NCI-H748 treated with DMSO at 0.1 percent for 48 hours (cell line): ENCODE measurements at regions not wholly inside any gene's neighbourhood (a gene's known extent, or its start where the extent isn't known, plus 50 kb on each side); places are given as distances from the start of the nearest gene placed in this dataset.

Experiments
- DNase-seq: peaks from one replicate; lab custom pipeline; 2025; lab: John Stamatoyannopoulos, UW

GRCh38 chr15:89421219-89421618 is 75.2 kb downstream of the RHCG start:
- no peak for DNase-seq

GRCh38 chr15:89419370-89419984 is 76.9 kb downstream of the RHCG start:
- DNase-seq, result no peak

DNA sequence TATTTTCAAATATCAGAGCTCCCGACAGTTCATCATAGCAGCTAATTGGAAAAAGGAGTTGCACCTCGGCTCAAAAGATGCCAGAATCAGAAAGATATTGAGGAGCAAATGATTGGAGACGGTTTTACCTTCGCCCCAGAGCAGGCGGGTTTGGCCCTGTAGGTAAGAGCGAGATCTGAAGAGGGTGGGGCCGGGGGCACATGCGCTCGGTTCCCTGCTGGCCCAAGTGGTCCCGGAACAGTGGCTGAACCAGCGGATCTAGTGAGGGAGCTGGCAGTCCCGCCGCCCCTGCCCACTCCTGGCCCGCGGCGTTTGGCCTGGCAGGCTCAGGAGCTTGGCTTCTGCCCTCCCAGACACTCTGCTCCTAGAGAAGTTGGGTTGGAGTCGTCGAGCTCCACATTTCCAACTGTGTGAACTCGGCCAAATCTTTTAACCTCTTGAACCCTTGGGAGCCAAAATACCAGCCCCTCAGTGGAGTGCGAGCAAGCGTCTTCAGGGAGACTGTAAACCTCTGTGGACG is 79.1 kb downstream of the RHCG start:
- no peak for DNase-seq

GRCh38 chr15:89416339-89417183 is 79.8 kb downstream of the RHCG start:
- DNase-seq, result peak; percentile 40

- DNase-seq, result no peak
Measured at GRCh38 chr15:89414571-89414970, 79.9 kb upstream of the POLG start.

- DNase-seq, result no peak
Measured at GRCh38 chr15:89413877-89414276, 79.3 kb upstream of the POLG start.

GRCh38 chr15:89412905-89413411 is 78.3 kb upstream of the POLG start:
- DNase-seq, result no peak

- no peak for DNase-seq
Measured at GRCh38 chr15:89410039-89410435, 75.4 kb upstream of the POLG start.

GRCh38 chr15:89409184-89410038 is 74.8 kb upstream of the POLG start:
- no peak for DNase-seq

GRCh38 chr15:89408372-89409183 is 74.0 kb upstream of the POLG start:
- no peak for DNase-seq

DNA sequence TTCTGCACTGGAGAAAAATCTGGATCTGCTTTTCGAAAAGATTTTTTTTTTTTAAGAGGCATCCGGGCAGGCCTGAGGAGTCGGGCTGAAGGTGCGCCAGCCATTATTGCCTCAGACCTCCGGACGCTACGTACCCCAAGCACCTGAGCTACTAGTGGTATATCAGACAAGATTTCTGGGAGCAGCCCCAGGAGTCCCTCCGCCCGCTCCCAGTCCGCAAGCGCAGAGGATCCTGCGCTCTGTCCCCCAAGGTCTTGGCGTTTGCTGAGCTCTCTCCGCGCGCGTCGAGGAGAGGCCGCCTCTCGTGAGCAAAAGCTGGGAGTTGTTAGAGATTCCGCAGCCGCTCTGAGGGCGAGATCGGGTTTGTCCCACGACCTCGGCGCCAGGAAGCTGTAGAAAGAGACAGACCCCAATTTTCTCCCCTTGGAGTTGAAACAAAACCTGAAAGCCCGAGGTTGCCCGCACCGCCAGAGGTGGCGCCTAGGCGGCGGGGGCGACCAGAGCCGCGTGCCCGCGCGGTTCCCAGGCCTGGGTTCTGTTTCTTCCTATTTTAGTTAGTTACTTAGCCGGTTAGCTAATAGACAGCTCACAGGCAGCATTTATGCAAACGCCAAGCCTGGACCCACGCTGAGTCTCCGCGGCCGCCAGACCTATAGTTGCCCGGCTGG is 72.5 kb upstream of the POLG start:
- no peak for DNase-seq

DNA sequence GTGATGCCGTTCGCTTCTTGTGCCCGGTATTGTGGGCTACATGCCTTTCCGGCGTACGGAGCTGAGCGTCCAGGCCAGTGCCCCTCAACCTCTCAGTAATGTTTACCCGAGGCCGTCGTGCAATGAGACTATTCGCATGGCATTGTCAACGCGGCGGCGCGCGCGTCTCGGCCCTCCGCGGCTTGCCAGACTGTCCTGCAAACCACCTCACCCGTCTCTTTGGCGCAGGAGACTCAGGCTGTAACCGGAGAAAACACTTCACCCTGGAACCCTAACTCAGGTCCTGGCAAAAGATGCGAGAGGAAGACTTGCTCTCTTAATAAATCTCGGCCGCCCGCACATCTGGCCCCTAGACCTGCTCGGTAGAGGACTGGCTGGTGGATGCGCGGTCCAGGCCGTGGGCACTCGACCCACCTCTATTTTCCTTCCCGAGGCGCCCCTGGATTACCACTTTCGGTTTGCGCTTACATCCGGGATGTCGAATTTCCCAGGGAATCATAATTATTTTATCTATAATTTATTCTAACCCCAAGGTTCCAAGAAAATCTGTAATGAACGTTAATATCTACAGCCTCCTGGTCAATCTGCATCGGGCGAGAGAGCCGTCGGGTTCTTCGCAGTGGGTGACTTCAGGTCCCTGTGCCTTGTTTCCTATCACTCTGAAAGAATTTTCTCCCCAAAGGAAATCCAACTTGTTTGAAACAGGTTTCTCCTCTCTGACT is 71.8 kb upstream of the POLG start:
- no peak for DNase-seq

GRCh38 chr15:89405494-89405893 is 70.9 kb upstream of the POLG start:
- no peak for DNase-seq

GRCh38 chr15:89404023-89404422 is 69.4 kb upstream of the POLG start:
- DNase-seq, result no peak

DNA sequence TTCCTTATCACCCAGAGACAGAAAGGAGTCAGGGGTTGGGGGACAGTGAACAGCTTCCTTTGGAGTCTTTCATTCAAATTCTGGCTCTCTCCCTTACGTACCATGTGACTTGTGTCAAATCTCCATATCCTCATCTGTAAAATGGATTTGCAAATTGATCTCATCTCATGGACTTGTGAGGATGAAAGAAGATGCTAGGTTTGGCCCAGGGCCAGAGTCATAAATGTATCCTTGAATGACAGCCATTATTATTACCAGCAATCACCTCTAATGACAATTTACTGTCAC is 67.8 kb upstream of the POLG start:
- no peak for DNase-seq

DNA sequence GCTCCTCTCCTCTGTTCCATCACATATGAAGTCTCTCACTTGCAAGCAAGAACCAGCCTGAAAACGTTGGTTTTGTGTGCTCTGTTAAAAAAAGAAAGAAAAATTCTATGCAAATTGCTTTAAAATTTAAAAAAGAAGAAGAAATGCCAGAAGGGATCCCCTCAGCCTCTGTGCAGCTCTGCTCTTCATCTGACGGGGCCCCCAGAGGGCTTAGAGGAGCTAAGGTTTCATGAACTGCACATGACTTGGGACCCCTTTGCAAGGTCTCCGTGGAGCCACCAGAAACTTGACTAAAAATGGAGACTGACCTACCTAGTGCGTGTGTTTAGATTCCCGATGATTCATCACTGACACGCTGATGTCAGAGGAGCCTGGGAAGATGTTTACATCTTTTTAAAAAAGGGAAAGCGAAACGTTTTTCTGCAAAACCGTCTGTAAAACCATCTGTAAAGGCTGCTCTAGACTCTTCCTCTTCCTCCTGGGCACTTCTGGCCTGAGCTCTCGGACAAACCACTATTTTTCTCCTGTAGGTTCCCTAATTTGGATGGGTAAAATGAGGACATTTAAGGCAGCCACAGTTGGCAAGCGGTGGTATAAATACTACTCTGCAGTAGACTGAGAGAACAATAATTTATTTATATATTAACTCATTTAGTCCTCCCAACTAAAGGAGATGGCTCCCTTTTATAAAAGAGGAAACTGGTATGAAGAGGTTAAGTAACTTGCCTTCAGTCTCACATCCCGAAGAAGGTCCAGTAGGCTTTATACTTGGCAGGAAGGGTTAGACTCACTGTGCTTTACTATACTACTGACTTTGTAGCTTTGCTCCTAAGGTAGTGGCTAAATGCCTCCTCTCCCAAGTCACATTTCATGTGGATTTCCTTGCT is 67.2 kb upstream of the POLG start:
- no peak for DNase-seq

DNA sequence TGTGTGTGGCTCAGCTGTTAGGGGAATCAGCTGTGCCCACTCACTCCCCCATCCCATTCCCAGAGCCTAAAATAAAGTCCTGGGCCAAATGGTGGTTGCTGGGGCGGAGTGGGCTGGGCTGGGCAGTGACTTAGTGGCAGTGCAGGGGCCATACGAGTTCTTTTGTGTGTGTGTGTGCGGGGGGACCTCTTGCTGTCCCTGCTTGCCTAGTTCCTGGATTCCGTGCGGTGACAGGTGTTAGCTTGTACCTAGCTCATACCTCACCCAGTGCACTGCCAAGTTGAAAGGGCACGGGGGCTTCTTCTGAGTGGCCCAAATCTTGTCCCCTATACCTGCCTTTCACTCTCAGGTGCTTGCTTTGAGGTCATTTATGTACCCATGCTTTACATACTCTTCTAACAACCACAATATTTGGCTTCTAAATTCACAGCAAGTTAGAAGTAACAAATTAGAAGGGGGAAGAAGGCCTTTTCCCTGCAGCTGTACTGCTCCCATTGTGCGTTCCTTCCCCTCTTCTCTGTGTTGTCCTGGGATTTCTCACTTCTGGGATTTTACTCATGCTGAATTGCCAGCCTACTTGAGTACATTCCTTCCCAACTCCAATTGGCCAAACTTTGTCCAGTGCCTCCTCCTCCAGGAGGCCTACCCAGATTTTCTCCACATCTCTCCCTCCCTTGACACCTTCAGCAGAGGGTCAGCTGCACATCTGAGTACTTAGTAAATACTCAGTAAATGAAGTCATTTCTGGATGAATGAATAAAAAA is 66.3 kb upstream of the POLG start:
- DNase-seq, result no peak

DNA sequence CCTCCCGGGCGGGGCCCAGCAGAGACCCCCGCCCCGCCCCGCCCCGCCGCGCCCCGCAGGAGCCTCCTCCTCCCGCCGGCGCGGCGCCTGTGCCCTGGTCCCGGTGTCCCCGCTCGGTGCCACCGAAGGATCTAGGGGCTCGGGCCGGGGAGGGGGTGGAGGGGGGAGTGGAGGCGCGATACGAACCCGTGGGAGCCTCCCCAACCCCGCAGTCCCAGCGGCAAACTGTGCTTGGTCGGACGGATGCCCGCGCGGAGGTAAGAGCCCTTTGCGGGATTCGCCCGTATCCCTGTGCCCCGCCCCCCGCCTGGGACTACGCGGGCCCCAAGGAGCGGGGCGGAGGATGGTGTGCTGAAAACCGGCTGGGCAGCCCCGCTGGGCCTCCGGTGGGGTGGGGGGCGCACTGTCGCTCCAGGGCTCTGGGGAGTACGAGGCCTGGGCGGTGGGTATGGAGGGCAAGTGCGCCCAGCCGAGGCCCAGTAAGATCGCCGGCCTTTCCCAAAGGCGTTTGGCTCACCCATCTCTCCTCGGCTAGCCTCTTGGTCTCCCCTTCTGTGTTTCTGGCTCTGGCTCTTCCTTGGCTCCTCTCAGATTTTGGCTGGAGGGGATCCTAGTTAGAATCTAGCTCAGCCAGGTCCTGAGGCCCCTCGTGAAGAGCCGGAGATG is 65.6 kb upstream of the POLG start:
- DNase-seq, result peak; percentile 16
